SK-N-SH treated with all-trans-retinoic acid at 6 μM for 48 hours (cell line): ENCODE measurements at regions not wholly inside any gene's neighbourhood (a gene's known extent, or its start where the extent isn't known, plus 50 kb on each side); places are given as distances from the start of the nearest gene placed in this dataset.

Experiments
- BACH2 ChIP-seq: fragments of 250-450 bp; sonication (Bioruptor Pico); IDR thresholded peaks from 2 replicates; pipeline ENCODE4 v1.9.0; 2021; ENCODE audit warnings: mild to moderate bottlenecking, borderline replicate concordance
- ESRRG ChIP-seq: fragments of 250-450 bp; sonication (Bioruptor Pico); IDR thresholded peaks from 2 replicates; pipeline ENCODE4 v1.6.1; 2021; ENCODE audit warnings: mild to moderate bottlenecking
- SNAI2 ChIP-seq: fragments of 250-450 bp; sonication (Bioruptor Pico); IDR thresholded peaks from 2 replicates; pipeline ENCODE4 v1.5.0; 2020; ENCODE audit warnings: mild to moderate bottlenecking, moderate library complexity
- TOX ChIP-seq: fragments of 250-450 bp; sonication (Bioruptor Pico); IDR thresholded peaks from 2 replicates; pipeline ENCODE4 v1.8.0; 2021; ENCODE audit warnings: mild to moderate bottlenecking, moderate library complexity, borderline replicate concordance
- ZFP30 ChIP-seq: fragments of 450-650 bp; formaldehyde crosslinking; IDR thresholded peaks from 2 replicates; pipeline ENCODE4 v1.5.0; 2022; ENCODE audit warnings: mild to moderate bottlenecking, moderate library complexity
- ZNF565 ChIP-seq: fragments of 450-650 bp; formaldehyde crosslinking; conservative IDR thresholded peaks from 2 replicates; pipeline ENCODE4 v1.5.0; 2020; ENCODE audit warnings: low read depth, mild to moderate bottlenecking, moderate library complexity
- ZNF70 ChIP-seq: fragments of 450-650 bp; formaldehyde crosslinking; IDR thresholded peaks from 2 replicates; pipeline ENCODE4 v1.5.0; 2020; ENCODE audit warnings: mild to moderate bottlenecking, moderate library complexity

DNA sequence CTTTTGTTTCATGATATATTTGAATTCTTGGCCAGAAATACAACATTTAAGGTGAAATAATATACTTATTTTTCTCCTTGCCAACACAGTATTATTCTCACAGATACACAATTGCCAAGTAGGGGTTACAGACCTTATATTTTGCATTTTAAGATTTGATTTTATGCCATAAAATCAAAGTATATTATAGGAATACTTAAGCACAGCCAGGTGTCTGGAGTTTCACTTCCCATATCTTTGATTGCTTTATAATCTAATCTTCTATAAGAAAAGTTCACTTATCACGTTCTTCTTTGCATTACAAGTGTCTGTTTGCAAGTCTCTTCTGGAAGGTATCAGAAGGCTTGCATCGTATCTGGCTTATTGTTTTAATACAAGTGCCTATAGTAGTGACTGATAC is 327.7 kb upstream of the MANEA start:
- TF ChIP-seq TOX (CRISPR knock-in tag) (no peak), BACH2 (CRISPR knock-in tag) (no peak), ZNF565 (no peak), ESRRG (CRISPR knock-in tag) (no peak), SNAI2 (CRISPR knock-in tag) (no peak), ZNF70 (CRISPR knock-in tag) (no peak), ZFP30 (no peak)
